ENCODE measurements at regions not wholly inside any gene's neighbourhood (a gene's known extent, or its start where the extent isn't known, plus 50 kb on each side); places are given as distances from the start of the nearest gene placed in this dataset.

DNA sequence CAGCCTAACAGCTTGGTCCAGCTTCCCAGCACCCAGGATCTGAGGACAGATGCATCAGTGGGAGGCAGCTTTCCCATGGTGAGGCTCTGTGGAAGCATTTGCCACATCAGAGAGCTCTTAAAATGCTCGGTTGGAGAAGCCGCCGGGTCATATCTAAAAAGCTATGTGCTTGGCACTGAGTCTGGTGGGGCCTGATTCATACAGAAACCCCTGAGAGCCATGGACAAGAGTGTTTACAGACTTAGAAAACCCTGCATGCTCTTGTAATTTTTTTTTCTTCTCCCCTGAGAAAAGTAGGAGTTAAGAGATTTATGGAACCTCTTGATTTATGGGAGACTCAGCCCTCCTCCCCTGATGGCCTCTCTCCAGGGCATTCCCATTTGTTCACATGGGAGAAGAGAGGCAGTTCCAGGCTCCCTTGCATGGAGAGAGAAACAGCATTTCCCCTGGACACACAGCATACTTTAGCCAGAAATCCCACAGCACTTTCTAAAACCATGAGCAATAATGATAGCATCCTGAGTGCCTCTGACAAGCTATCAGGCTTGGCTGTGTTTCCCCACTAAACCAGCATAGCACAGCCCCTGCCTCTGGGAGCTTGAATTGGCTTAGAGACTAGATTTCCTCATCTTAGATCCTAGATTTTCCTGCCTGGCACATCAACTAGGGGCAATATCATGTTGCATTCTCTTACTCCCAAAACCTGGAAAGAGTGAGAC is 322.1 kb upstream of the AUTS2 start:
- H3K9ac ChIP-seq (ENCODE audit: low read depth, low read length) = no peak overlapping the region
- WGBS, 2 experiments (ENCODE audit: extremely low coverage in 2 of 2, insufficient read length in 1 of 2) = no CpG with 5 or more reads among the region's 3 CpGs
- no peaks in the 10 kb centered on the region for H3K27me3 ChIP-seq (ENCODE audit: control insufficient read depth, insufficient read depth, low read length)
- ATAC-seq (ENCODE audit: low read depth) (no peak), DNase-seq (no peak)
- H3K18ac ChIP-seq (ENCODE audit: low read depth, low read length) = no peak overlapping the region
- no peak overlapping the region for H2AK9ac ChIP-seq (replicated peaks; ENCODE audit: low read depth, low read length, poor library complexity)
- H3K4me3 ChIP-seq (ENCODE audit: insufficient read depth, low read depth, low read length) = no peak overlapping the region
- TF ChIP-seq CEBPB (IDR thresholded peaks at IDR 0.05; ENCODE audit: low read depth, low read length) (no peak), FOS (IDR thresholded peaks at IDR 0.05; ENCODE audit: low read depth, low read length) (no peak), POLR2A (IDR thresholded peaks at IDR 0.05; ENCODE audit: low read depth, low read length) (no peak), BHLHE40 (IDR thresholded peaks at IDR 0.05; ENCODE audit: low read depth, low read length) (no peak), RAD21 (IDR thresholded peaks at IDR 0.05; ENCODE audit: low read length) (no peak), SMC3 (IDR thresholded peaks at IDR 0.05; ENCODE audit: low read depth, low read length) (no peak), MAFK (IDR thresholded peaks at IDR 0.05; ENCODE audit: low read depth, low read length) (no peak), RCOR1 (IDR thresholded peaks at IDR 0.05; ENCODE audit: insufficient replicate concordance, low read length) (no peak), CHD1 (IDR thresholded peaks at IDR 0.05; ENCODE audit: low read depth, low read length) (no peak), MAZ (IDR thresholded peaks at IDR 0.05; ENCODE audit: borderline replicate concordance, low read depth, low read length) (no peak), MXI1 (IDR thresholded peaks at IDR 0.05; ENCODE audit: borderline replicate concordance, low read depth, low read length) (no peak), NFE2L2 (IDR thresholded peaks at IDR 0.05; ENCODE audit: low read depth, low read length) (no peak)
- TF ChIP-seq, protein P1, sequence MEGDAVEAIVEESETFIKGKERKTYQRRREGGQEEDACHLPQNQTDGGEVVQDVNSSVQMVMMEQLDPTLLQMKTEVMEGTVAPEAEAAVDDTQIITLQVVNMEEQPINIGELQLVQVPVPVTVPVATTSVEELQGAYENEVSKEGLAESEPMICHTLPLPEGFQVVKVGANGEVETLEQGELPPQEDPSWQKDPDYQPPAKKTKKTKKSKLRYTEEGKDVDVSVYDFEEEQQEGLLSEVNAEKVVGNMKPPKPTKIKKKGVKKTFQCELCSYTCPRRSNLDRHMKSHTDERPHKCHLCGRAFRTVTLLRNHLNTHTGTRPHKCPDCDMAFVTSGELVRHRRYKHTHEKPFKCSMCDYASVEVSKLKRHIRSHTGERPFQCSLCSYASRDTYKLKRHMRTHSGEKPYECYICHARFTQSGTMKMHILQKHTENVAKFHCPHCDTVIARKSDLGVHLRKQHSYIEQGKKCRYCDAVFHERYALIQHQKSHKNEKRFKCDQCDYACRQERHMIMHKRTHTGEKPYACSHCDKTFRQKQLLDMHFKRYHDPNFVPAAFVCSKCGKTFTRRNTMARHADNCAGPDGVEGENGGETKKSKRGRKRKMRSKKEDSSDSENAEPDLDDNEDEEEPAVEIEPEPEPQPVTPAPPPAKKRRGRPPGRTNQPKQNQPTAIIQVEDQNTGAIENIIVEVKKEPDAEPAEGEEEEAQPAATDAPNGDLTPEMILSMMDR (conservative IDR thresholded peaks at IDR 0.05; ENCODE audit: low read depth, low read length) = no peak
- TF ChIP-seq, protein P2, sequence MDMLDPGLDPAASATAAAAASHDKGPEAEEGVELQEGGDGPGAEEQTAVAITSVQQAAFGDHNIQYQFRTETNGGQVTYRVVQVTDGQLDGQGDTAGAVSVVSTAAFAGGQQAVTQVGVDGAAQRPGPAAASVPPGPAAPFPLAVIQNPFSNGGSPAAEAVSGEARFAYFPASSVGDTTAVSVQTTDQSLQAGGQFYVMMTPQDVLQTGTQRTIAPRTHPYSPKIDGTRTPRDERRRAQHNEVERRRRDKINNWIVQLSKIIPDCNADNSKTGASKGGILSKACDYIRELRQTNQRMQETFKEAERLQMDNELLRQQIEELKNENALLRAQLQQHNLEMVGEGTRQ (IDR thresholded peaks at IDR 0.05; ENCODE audit: low read depth, low read length) = no peak
- TF ChIP-seq, protein P3, sequence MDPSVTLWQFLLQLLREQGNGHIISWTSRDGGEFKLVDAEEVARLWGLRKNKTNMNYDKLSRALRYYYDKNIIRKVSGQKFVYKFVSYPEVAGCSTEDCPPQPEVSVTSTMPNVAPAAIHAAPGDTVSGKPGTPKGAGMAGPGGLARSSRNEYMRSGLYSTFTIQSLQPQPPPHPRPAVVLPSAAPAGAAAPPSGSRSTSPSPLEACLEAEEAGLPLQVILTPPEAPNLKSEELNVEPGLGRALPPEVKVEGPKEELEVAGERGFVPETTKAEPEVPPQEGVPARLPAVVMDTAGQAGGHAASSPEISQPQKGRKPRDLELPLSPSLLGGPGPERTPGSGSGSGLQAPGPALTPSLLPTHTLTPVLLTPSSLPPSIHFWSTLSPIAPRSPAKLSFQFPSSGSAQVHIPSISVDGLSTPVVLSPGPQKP (IDR thresholded peaks at IDR 0.05; ENCODE audit: borderline replicate concordance, low read depth, low read length) = no peak
- H3K4me2 ChIP-seq (ENCODE audit: low read depth, low read length) = no peak overlapping the region
- no peak overlapping the region for H2BK5ac ChIP-seq (ENCODE audit: low read depth, low read length, poor library complexity, severe bottlenecking)
- in situ Hi-C loops (cut with MboI; ENCODE audit: low sequenced_read_pairs) = no loop called here
- H3K4me1 ChIP-seq (ENCODE audit: control insufficient read depth, insufficient read depth, low read length) = no peaks in the 10 kb centered on the region
- no peak overlapping the region for H3K27ac ChIP-seq (ENCODE audit: insufficient read depth, low read length)
- dilution Hi-C loops (cut with HindIII; ENCODE audit: low sequenced_read_pairs, unreplicated experiment) = no loop called here
- no peaks in the 10 kb centered on the region for H3K79me1 ChIP-seq (ENCODE audit: low read depth in 1 of 2, low read length in 2 of 2)
- no peak overlapping the region for H4K5ac ChIP-seq (ENCODE audit: low read depth, low read length)
- no peak overlapping the region for H2BK15ac ChIP-seq (ENCODE audit: low read depth, low read length)
- no peaks in the 10 kb centered on the region for H4K20me1 ChIP-seq (ENCODE audit: insufficient read depth, low read length)
- no peak overlapping the region for H4K8ac ChIP-seq (ENCODE audit: low read depth in 2 of 2, low read length in 2 of 2)
- no peak overlapping the region for H3K4ac ChIP-seq (ENCODE audit: low read depth, low read length)
- no peak overlapping the region for H2AK5ac ChIP-seq (ENCODE audit: low read depth, low read length)
- BruUV-seq (replicated peaks) = no TSS peak
- H2BK120ac ChIP-seq (ENCODE audit: low read depth, low read length) = no peak overlapping the region
- H3K36me3 ChIP-seq (ENCODE audit: control insufficient read depth, insufficient read depth, low read length) = no peaks in the 10 kb centered on the region
- ChIA-PET CTCF (no interaction called here), POLR2A (ENCODE audit: unreplicated experiment) (no interaction called here)
- no peaks in the 10 kb centered on the region for H3K9me1 ChIP-seq (ENCODE audit: insufficient read depth, low read length)
- no peak overlapping the region for H3K56ac ChIP-seq (ENCODE audit: extremely low read depth, insufficient read depth, low read length)
- H2AFZ ChIP-seq (replicated peaks; ENCODE audit: low read length, poor library complexity) = no peak overlapping the region
- intact Hi-C loops (cut with micrococcal nuclease) = loop anchor here (10.0 kb wide), 1 partner anchor 59 kb away; no protein-coding TSS in a partner anchor
- no peak overlapping the region for H3K14ac ChIP-seq (replicated peaks; ENCODE audit: low read depth, low read length)
- no peak overlapping the region for H2BK20ac ChIP-seq (ENCODE audit: low read depth, low read length)
- no peak overlapping the region for H4K91ac ChIP-seq (ENCODE audit: insufficient read depth, low read depth, low read length)
- H3K9me3 ChIP-seq (ENCODE audit: control insufficient read depth, insufficient read depth, low read length) = peaks cover 15% of the 10 kb centered on the region
- H3K23ac ChIP-seq (ENCODE audit: low read depth, low read length) = no peak overlapping the region

Data from IMR-90 (cell line).